HG02798 (cell line): ENCODE measurements at regions not wholly inside any gene's neighbourhood (a gene's known extent, or its start where the extent isn't known, plus 50 kb on each side); places are given as distances from the start of the nearest gene placed in this dataset.
"Not testable (repeated sequence)": the region's sequence is repeated elsewhere in the genome, so short reads cannot be mapped to it uniquely, and the experiment has no call there.

Experiments
- ATAC-seq: cut with Tn5 transposase; IDR thresholded peaks from one replicate; pipeline ENCODE4 v1.9.1; 2021; ENCODE audit warnings: mild to moderate bottlenecking; ENCODE audit not compliant: unreplicated experiment, poor library complexity

DNA sequence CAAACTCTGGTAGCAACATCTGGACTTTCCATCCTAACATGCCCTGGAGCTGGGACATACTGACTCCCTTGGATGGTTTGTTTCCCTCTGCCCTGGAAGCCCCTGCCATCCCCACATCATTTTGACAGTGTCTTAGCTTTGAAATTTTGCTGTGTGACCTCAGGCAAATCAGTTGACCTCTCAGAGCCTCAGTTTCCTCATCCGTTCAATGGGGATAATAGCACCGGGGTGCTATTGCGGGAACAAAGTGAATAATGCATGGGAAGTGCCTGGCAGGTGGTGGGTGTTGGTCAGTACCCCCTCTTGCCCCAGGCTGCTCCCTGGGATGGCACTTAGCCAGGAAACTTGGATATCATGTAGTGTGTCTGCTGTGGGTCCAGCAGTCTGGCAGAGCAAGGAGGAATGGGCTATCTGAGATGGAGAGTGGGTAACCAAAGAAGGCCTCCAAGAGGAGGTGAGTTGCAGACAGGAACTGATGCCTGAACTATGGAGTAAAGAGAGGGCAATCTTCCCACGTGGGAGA is 88.6 kb downstream of the MRPL14 start:
- no peak for ATAC-seq

DNA sequence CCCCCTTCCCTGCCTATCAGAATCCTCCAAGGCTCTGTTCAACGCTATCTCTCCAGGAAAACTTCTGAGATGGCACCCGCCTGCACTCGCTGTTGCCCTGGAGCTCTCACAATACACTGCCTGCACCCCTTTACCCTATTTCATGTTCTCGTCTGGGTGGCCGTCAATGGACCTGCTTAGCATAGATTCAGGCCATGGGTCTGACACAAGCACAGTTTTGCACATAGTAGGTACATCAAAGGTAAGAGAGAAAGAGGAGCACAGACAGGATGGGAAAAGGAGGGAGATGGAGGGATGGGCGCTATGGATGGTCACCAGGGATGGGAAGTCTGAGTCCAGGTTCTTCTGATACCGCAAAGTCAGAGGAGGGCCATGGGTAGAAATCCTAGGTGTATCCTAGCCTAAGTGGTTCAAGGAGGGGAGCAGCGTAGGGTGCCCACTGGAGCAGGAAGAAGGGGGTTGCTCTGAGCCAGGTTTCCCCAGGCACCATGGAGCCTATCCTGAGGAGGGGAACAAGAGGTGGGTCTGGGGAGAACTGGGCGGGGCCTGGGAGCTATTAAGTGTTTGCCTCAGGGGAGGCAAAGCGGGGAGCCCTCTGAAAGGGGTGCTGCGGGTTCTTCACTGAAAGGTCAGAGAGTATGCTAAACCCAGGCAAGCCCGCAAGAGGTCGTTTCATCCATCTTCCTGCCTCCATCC is 89.3 kb downstream of the MRPL14 start:
- ATAC-seq: no peak

DNA sequence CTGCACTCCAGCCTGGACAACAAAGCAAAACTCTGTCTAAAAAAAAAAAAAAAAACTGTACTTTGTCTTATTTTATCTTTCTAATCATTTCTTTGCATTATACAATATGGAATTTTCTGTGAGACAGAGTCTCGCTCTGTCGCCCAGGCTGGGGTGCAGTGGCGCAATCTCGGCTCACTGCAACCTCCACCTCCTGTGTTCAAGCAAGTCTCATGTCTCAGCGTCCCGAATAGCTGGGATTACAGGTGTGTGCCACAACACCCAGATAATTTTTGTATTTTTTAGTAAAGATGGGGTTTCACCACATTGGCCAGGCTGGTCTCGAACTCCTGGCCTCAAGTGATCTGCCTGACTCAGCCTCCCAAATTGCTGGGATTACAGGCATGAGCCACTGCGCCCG is 90.0 kb downstream of the MRPL14 start:
- ATAC-seq: not testable (repeated sequence)

DNA sequence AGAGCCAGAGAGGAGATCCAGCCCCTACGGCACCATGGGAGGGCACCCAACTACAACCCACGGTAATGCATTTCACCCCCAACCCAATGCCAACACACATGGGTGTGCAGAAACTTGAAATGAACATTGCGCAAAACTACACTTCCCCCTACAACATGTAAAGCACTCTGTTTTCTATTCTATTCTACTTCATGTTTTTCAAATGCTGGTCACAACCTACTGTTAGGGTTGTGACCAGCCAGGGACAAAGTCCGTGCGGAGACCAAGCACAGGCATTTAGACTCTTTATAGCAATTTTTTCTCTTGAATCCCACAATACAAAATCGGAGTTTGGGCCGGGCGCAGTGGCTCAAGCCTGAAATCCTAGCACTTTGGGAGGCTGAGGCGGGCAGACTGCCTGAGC is 90.6 kb downstream of the MRPL14 start:
- ATAC-seq: no peak

DNA sequence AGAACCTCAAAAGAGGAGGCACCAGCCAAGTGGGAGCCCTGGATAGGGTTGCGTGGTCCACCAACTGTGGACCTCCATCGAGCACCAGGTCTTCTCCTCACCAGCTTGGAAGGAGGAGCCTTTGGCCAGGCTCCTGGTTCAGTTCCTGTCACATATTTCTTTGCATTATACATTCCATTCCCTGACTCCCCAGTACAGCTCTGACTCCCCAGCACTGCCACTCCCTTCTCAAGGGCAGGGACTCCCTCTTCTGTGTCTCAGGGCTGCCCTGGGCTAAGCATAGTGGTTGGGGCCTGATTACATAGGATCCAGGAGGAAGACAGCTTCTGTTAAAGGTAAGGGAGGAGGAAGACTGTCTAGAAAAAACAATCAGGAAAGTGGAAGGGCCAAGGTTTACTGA is 91.1 kb downstream of the MRPL14 start:
- no peak for ATAC-seq

DNA sequence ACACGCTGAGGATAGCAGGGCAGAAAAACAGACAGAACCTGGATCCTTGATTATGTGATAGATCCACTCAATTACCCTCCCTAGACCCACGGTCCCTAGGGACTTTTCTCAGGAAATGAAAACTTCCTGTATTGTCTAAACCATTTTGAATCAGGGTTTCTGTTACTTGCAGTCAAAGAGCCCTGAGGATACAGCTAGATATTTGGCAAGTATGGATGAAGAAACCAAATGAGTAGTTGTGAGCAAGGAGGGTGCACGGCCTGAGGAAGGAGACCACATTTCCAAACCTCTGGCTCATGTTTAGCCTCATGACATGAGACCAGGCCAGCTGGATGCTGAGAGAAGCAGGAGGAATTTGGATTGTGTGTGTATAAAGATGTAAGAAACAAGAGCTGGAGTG is 91.6 kb downstream of the MRPL14 start:
- no peak for ATAC-seq

DNA sequence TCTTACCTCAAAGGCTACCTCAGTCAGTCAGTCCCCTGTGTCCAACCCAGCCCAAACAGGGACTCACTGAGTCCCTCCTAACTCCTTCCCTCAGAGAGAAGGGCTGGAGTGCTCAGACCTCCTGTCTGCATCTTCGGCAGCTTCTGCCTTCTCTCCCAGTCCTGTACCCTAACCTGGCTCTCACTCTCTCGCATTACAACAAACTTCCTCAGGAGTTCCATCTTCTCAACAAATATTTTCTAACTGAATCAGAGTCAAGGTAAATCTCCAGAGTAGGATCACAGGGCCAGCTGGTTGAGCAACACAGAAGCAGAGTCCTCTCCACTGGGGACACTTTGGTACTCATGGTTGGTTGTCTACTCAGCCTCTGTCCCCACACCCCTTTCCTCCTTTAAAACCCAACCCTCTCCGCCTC is 92.3 kb downstream of the MRPL14 start:
- no peak for ATAC-seq

DNA sequence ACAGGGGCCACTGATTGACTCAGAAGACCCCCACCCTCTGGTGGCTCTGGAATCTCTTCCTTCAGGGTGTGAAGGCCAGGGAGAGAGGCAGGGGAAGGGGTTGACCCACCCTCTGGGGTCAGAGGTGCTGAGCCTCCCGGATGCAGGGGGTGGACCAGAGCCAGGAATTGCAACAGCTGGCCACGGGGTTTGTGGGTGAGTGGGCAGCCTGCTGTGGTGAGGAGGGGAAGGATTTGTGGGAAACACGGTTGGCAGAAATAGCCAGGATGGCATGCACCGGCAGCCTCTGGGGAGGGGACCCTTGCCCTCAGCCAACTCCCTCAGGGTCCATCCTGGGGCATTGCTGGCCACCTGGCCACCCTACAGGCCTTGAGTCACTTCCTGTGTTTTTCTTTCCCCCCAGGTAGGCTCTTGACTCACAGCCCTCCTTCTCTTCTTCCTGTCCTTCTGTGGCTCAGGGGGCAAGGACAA is 92.8 kb downstream of the MRPL14 start:
- ATAC-seq: no peak

DNA sequence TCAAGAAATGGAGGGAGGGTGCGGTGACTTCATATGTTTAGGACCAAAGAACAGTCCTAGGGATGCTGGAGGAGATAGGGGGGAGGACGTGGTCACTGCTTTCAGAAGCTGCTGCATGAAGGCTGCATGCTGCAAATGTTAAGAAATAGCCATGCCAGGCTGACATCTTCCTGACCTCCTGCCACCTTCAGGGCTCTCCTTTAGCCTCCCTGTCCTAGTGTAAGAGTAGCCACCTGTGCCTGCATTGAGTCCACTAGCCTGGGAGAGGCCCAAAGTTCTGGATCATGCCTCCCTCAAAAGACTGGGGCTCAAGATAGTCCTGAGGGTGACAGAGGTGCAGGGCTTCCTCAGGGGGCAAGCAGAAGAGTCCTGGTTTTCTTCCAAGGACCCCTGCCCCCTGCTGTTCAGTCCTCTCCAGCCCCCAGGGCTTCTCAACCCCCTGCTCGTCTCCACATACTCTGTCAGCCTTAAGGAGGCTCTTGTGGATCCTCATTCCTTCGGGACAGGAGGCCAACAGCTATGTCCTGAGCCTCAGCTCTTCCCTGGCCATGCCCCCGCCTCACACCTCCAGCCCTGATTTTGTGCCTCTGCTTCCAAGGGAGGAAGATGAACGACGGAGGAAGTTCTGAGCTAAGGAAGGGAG is 96.3 kb downstream of the MRPL14 start:
- no peak for ATAC-seq

DNA sequence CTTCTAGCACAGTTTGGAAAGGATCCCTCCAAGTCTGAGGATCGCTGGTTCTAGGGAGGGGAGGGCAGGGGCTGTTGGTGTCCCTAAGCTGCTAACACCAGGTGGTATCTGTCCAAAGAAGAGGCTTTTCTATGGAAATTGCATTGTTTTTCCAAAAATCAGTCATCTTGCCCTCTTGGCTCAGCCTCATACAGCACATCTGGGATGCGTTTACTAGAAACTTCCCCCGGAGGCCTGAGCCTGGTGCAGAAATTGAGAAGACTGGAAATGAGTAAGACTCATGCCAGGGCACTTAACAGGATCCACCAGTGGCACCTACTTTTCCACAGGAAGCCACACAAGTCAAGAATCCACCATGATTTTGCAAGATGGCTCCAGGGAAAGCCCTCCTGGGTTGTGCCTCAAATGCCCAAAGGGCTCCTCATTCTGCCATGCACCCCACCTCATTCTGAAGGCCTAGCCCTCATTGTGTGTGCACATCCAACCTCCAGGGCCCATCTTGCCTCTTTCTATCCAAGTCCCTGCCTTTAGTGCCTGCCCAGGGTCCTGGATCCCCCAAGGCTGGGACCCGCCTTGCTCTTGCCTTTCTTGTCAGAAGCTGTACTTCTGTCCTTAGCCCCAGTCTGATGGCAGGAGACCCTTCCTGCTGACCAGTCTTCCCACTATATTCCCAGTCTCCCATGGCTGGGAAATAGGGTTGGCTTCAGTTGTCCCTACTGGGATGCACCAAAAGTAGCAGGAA is 97.6 kb downstream of the MRPL14 start:
- no peak for ATAC-seq

DNA sequence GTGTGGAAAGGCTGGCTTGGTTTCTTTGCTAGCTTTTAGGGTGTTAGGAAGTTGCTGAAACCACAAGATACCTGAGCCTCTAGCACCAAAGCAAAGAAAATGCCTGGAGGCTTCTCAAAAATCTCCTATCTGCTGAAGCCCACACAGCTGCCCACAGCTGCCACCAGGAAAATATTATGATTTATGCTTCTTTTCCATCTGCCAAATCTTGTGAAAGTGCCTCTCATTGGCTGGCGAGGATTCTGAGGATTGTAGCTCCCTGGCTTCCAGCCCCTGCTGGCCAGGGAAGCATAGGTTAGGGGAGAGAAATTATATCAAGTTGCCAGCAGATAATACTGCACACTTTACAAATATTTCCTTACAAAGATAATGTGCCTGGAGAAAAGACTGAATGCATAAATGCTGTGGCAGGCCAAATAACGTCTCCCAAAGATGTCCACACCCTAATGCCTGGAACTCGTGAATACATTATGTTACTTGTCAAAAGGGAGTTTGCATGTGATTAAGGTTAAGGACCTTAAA is 98.4 kb downstream of the MRPL14 start:
- no peak for ATAC-seq

DNA sequence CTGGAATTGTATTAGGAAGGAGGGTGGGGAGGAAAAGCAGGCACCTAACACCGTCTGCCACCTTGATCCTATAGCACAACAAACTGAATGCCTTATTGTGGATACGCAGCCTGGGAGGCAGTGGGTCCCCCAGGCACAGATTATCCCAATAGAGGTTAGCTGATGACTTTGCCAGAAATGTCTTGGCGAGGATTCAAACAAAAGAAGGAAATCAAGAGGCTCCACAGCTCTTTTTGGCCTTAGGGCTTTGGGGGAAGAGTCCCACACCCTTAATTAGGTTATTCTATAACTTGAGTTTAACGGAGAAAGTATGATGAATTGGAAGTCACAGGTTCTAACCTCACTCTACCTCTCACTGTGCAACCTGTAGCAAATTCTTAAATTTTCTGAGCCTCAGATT is 102.0 kb downstream of the MRPL14 start:
- ATAC-seq: no peak

DNA sequence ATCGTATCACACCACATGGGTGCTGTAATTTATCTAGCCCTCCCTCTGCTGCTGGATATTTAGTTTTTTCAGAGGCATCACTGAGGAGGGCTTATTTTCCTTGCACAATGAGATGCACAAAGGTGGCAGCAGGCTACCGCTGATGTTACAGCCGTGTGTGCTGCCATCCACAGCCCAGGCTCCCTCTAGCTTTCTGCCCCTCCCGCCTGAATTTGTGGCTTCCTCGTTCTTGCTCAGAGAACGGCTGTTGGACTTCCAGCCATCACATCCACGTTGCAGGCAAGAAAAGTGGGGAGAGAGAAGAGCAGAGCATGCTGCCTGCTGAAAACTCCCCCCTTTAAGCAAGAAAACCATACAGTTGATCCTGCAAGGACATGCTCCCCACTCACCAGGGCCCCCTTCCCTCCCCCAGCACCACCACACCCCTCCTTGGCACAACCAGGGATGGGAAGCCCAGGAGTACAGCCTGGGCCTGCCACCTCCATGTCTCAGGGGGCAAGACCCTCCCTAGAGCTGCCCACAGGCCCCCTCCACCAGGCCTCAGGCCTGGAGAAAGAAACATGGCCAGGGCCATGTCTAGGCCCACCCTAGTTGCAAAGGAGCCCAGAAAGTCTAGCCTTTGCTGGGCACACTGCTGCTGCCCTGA is 102.6 kb downstream of the MRPL14 start:
- ATAC-seq: no peak

DNA sequence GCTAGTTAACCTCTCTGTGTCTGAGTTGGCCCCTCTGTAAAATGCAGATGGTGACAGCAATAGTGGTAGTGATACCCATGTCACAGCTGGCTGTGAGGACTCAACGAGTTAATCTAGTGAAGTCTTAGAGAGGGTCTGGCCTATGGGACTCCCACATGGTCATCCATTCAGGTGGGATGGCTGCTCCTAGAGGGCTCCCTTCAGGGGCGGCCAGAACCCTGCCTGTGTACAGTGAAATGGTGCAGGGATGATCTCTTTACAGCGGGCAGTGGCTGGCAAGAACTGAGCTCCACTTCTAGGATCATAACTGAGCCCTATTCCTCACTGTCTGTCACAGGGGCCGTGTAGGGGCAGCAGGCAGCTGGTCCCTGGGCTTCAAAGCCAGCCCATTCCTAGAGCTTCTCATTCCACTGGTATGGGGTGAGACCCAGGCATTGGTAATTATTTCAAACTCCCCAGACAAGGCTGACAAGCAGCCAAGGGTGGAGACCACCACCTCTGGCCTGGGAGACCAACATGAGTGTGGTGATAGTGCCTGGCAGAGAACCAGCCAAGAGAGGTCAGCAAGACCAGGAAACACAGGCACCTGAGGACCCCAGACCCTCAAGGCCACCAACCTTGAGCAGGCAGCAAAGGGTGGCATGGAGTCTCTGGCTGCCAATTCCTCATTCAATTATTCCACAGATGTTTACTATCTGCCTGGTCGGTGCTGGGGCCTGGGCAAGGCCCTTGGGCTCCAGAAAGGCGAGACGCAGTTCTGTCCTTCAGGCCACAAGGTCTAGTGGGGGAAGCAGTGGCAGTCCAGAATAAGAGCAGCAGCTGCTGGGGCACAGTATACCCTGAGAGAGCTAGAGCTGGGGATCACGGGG is 103.4 kb downstream of the MRPL14 start:
- no peak for ATAC-seq

DNA sequence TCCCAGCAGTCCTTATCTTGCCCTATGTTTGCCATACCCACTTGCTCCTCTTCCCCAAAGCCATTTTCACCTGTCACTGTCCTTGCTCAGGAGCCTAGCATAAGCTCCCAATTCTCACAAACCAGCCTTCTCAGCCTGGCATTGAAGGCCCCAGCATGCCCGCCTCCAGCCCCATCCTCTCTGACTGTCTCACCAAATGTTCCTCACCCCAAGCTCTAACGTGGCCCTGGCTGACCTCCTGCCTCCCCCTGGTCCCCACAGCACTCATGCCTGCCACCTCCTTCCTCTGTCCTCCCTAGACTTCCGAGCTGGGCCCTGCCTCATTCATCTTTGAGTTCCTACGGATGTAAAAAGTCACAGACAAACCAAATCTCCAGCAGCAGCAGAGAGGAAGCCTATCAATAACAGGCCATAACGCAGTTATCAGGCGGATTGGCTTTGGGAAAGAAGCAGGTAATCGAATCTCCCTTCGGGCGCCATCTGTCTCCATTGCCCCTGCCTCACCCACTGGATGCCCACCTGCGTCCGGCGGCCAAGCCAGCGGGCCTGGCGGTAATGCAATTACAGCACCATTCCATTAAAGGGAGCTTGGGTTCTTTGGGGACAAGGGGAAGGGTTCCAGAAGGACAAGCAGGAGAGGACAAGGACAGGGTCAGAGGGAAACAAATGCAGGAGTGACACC is 104.4 kb downstream of the MRPL14 start:
- ATAC-seq: no peak

DNA sequence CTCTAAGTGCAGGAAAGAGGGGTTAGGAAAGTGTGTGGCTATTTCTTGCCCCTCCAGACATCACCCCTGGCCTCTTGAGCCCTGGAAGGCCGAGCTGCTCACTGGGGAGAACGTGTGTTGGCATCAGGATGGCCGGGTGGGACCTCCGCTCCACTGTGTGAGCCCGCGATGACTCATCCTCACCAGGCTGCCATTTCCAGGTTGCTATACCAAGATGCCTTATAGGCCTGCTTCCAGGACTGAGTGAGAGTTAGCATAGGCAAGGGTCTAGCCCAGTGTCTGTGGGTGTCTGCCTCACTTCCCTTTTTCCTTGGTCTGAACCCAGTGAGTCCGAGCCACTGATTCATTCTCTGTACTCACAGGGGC is 105.0 kb downstream of the MRPL14 start:
- ATAC-seq: no peak

DNA sequence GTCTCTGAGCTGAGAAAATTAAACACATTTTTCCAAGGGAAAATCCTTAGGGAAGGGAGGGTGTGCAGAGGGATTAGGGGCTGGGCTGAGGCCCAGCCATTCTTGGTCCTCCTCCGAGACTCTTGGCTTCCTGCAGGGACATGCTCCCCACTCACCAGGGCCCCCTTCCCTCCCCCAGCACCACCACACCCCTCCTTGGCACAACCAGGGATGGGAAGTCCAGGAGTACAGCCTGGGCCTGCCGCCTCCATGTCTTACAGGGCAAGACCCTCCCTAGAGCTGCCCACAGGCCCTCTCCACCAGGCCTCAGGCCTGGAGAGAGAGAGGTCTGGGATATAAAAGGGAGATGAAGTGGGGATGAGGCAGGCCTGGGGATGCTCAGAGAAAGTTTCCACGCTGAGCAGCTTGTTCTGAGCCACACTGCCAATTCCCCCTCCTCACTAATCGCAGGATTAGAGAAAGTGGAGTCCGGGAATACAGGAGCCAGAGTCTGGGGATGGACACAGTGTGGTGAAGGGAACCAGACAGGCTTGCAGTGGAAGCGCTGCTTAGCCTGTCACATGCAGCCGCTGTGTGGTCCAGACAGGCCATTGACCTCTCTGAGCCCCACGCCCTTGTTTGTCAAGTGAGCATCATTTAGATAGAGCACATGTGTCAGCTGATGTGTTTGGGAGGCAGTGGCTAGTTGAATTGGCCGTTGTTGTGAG is 105.5 kb downstream of the MRPL14 start:
- ATAC-seq: no peak

DNA sequence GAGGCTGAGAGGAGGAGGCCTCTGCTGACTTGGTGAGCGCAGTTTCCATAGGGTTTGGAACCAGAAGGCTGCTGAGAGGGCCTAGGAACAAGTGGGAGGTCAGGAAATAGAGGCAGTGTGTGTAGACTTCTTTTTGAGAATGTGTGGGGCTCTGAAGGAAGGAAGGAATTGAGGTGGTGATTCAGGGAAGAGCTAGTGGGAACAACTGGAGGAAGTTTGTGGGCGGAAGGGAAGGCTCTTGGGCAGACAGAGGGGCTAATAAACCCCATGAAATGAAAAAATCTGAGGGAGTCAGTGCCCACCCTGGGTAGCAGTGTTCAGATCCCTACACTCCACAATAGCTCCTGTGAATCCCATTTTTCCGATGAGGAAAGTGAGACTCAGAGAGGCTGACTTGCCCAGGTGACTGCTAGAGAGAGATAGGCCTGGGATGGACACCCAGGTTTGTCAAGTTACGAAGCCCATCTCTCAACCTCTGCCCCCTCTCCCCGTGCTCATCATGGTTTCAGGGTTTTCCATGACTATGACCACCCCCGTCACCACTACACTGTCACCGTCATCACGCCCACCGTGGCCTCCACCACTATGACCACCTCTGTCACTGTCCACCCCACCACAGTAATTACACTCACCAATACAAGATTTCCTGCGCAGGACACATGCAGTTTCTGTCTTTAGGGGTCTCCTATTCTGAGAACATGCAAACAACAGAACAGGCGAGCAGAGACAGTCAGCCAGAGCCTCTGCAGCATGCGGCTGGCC is 106.4 kb downstream of the MRPL14 start:
- no peak for ATAC-seq
